OCI-LY7 (cell line): ENCODE measurements at regions not wholly inside any gene's neighbourhood (a gene's known extent, or its start where the extent isn't known, plus 50 kb on each side); places are given as distances from the start of the nearest gene placed in this dataset.
"Not testable (repeated sequence)": the region's sequence is repeated elsewhere in the genome, so short reads cannot be mapped to it uniquely, and the experiment has no call there.

ENCODE experiments used
- BruUV-seq: library from RNA; stranded (reverse); fragments of 400-500 nt; replicated peaks from 2 replicates; lab custom pipeline; 2021; lab: Mats Ljungman, UMichigan
- CTCF ChIA-PET: fragments of 300-600 bp; sonication (Branson Sonifier 250); formaldehyde crosslinking; loops from one replicate; lab custom pipeline; 2022; ENCODE audit warnings: antibody characterized with exemption; ENCODE audit not compliant: unreplicated experiment; lab: Charles Lee
- POLR2A ChIA-PET: fragments of 300-600 bp; sonication (Branson Sonifier 250); formaldehyde crosslinking; loops from one replicate; lab custom pipeline; 2022; ENCODE audit warnings: antibody characterized with exemption; lab: Charles Lee
- DNase-seq: peaks from one replicate; pipeline ENCODE4 v3.0.0-alpha.2; 2015; ENCODE audit warnings: low spot score
- H2AFZ ChIP-seq: fragments of 200-600 bp; sonication (generic), shearing (Covaris generic); 2 replicates; pipeline ENCODE4 v1.6.1; 2014; ENCODE audit warnings: mild to moderate bottlenecking, antibody characterized with exemption, low read length, moderate library complexity
- H3K27ac ChIP-seq: fragments of 200-600 bp; sonication (generic); 2 replicates; pipeline ENCODE4 v1.5.1; 2014; ENCODE audit warnings: mixed run types, low read depth, mild to moderate bottlenecking, moderate library complexity, low read length, inconsistent platforms; ENCODE audit not compliant: poor library complexity, severe bottlenecking
- H3K36me3 ChIP-seq: fragments of 200-600 bp; sonication (generic); 2 replicates; pipeline ENCODE4 v1.6.1; 2014; ENCODE audit warnings: mild to moderate bottlenecking, antibody characterized with exemption, low read length, moderate library complexity, mixed read lengths; ENCODE audit not compliant: insufficient read depth
- H3K4me1 ChIP-seq: fragments of 200-600 bp; sonication (generic); 2 replicates; pipeline ENCODE4 v1.5.1; 2014; ENCODE audit warnings: mild to moderate bottlenecking, low read length; ENCODE audit not compliant: insufficient read depth, poor library complexity, severe bottlenecking
- H3K4me2 ChIP-seq: fragments of 200-600 bp; sonication (generic); 2 replicates; pipeline ENCODE4 v1.6.1; 2014; ENCODE audit warnings: mild to moderate bottlenecking, low read length
- H3K4me3 ChIP-seq: fragments of 200-600 bp; sonication (generic); 2 replicates; pipeline ENCODE4 v1.5.1; 2014; ENCODE audit warnings: mild to moderate bottlenecking, low read depth, low read length; ENCODE audit not compliant: poor library complexity, severe bottlenecking
- H3K79me2 ChIP-seq: fragments of 200-600 bp; sonication (generic); 2 replicates; pipeline ENCODE4 v1.6.1; 2016; ENCODE audit warnings: low read depth, mild to moderate bottlenecking, low read length, moderate library complexity, mixed read lengths; ENCODE audit not compliant: insufficient read depth
- H3K9me2 ChIP-seq: fragments of 200-600 bp; sonication (generic); 2 replicates; pipeline ENCODE4 v1.6.1; 2016; ENCODE audit warnings: mild to moderate bottlenecking, low read length, mixed read lengths; ENCODE audit not compliant: insufficient read depth
- H3K9me3 ChIP-seq: fragments of 200-600 bp; sonication (generic); 2 replicates; pipeline ENCODE4 v1.6.1; 2014; ENCODE audit warnings: mild to moderate bottlenecking, mixed run types, low read length, mixed read lengths
- H4K20me1 ChIP-seq: fragments of 200-600 bp; sonication (generic); 2 replicates; pipeline ENCODE4 v1.6.1; 2014; ENCODE audit warnings: mild to moderate bottlenecking, antibody characterized with exemption, low read length, moderate library complexity, mixed read lengths; ENCODE audit not compliant: insufficient read depth
- EZH2phosphoT487 ChIP-seq: fragments of 200-600 bp; sonication (generic); IDR thresholded peaks from 2 replicates; pipeline ENCODE4 v1.6.1; 2018; ENCODE audit warnings: low read depth, borderline replicate concordance, mild to moderate bottlenecking, mixed run types, antibody characterized with exemption, low read length, moderate library complexity, mixed read lengths
- intact Hi-C: fragments of 100-400 bp; cut with micrococcal nuclease; formaldehyde crosslinking; loops from one replicate; pipeline ENCODE4 v1.10.0; 2022; ENCODE audit not compliant: unreplicated experiment
- TF ChIP-seq, protein P1 (sequence below): fragments of 200-600 bp; sonication (generic); conservative IDR thresholded peaks from 2 replicates; pipeline ENCODE4 v1.5.1; 2014; ENCODE audit warnings: mild to moderate bottlenecking, antibody characterized with exemption, low read length, moderate library complexity, mixed read lengths

GRCh38 chr1:203996126-203996525 is 76.8 kb upstream of the SOX13 start:
- no peaks in the 10 kb centered on the region for H4K20me1 ChIP-seq
- POLR2A ChIA-PET = no interaction called here
- no peaks in the 10 kb centered on the region for H3K4me1 ChIP-seq
- CTCF ChIA-PET = no interaction called here
- DNase-seq = no peak
- no peak overlapping the region for H3K4me2 ChIP-seq
- no TSS peak for BruUV-seq
- H3K79me2 ChIP-seq = no peaks in the 10 kb centered on the region
- H2AFZ ChIP-seq = no peak overlapping the region
- TF ChIP-seq EZH2phosphoT487 = no peak
- TF ChIP-seq, protein P1, sequence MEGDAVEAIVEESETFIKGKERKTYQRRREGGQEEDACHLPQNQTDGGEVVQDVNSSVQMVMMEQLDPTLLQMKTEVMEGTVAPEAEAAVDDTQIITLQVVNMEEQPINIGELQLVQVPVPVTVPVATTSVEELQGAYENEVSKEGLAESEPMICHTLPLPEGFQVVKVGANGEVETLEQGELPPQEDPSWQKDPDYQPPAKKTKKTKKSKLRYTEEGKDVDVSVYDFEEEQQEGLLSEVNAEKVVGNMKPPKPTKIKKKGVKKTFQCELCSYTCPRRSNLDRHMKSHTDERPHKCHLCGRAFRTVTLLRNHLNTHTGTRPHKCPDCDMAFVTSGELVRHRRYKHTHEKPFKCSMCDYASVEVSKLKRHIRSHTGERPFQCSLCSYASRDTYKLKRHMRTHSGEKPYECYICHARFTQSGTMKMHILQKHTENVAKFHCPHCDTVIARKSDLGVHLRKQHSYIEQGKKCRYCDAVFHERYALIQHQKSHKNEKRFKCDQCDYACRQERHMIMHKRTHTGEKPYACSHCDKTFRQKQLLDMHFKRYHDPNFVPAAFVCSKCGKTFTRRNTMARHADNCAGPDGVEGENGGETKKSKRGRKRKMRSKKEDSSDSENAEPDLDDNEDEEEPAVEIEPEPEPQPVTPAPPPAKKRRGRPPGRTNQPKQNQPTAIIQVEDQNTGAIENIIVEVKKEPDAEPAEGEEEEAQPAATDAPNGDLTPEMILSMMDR = no peak
- H3K36me3 ChIP-seq = no peaks in the 10 kb centered on the region
- H3K27ac ChIP-seq = no peak overlapping the region
- H3K9me3 ChIP-seq = no peaks in the 10 kb centered on the region
- no peaks in the 10 kb centered on the region for H3K9me2 ChIP-seq
- intact Hi-C loops = no loop called here
- H3K4me3 ChIP-seq = no peak overlapping the region

- DNase-seq, H3K9me2 ChIP-seq, H3K4me3 ChIP-seq, intact Hi-C loops, H3K4me1 ChIP-seq, H4K20me1 ChIP-seq, H3K4me2 ChIP-seq, CTCF ChIA-PET, H3K9me3 ChIP-seq, H2AFZ ChIP-seq, H3K27ac ChIP-seq, BruUV-seq, H3K79me2 ChIP-seq, H3K36me3 ChIP-seq: not testable (repeated sequence)
- POLR2A ChIA-PET = interaction anchor here (0.6 to 0.9 kb wide), 2 partner anchors 34 to 117 kb away, joined by 3 read pairs; no protein-coding TSS in a partner anchor
Measured at GRCh38 chr1:203998571-203998970, 74.3 kb upstream of the SOX13 start.

- Histone ChIP-seq H3K79me2 (no peaks in the 10 kb centered on the region), H2AFZ (no peak overlapping the region), H3K9me3 (no peaks in the 10 kb centered on the region), H3K27ac (no peak overlapping the region), H3K4me1 (no peaks in the 10 kb centered on the region), H3K9me2 (no peaks in the 10 kb centered on the region), H3K36me3 (no peaks in the 10 kb centered on the region), H4K20me1 (no peaks in the 10 kb centered on the region), H3K4me3 (no peak overlapping the region), H3K4me2 (no peak overlapping the region)
- DNase-seq = no peak
- intact Hi-C loops = no loop called here
- ChIA-PET POLR2A (interaction anchor here (0.6 to 0.9 kb wide), 4 partner anchors 18 to 33 kb away, joined by 3 to 4 read pairs (median 3); no protein-coding TSS in a partner anchor), CTCF (no interaction called here)
- BruUV-seq = no TSS peak
- TF ChIP-seq, protein P1 = no peak
- no peak for TF ChIP-seq EZH2phosphoT487
Measured at GRCh38 chr1:203999618-204000017, 73.3 kb upstream of the SOX13 start.
